ENCODE measurements at regions not wholly inside any gene's neighbourhood (a gene's known extent, or its start where the extent isn't known, plus 50 kb on each side); places are given as distances from the start of the nearest gene placed in this dataset.
A peak's percentile ranks its signal among the peaks of the same experiment; 100 is the strongest.

- no peak overlapping the region for H3K4me3 Mint-ChIP-seq (ENCODE audit: unreplicated experiment)
- H3K27ac Mint-ChIP-seq (ENCODE audit: low read depth, unreplicated experiment): no peak overlapping the region
- no peak for DNase-seq (ENCODE audit: unreplicated experiment)
- POLR2A ChIA-PET: no interaction called here
- H3K27me3 Mint-ChIP-seq (ENCODE audit: insufficient read depth, unreplicated experiment): peaks cover 42% of the 10 kb centered on the region
- CTCF ChIA-PET: no interaction called here
- BruUV-seq (replicated peaks): no TSS peak
- H3K9me3 Mint-ChIP-seq (ENCODE audit: unreplicated experiment): no peaks in the 10 kb centered on the region
- intact Hi-C loops (cut with micrococcal nuclease): no loop called here
- H3K4me1 Mint-ChIP-seq (ENCODE audit: insufficient read depth, unreplicated experiment): no peaks in the 10 kb centered on the region
- H3K36me3 Mint-ChIP-seq (ENCODE audit: insufficient read depth, unreplicated experiment): no peaks in the 10 kb centered on the region
- TF ChIP-seq CTCF (IDR thresholded peaks at IDR 0.05; ENCODE audit: unreplicated experiment): no peak
Measured at GRCh38 chr14:94876306-94876705, 106.4 kb upstream of the GSC start.

GRCh38 chr14:94875256-94875655 is 105.3 kb upstream of the GSC start:
- no peak overlapping the region for H3K4me3 Mint-ChIP-seq (ENCODE audit: unreplicated experiment)
- H3K36me3 Mint-ChIP-seq (ENCODE audit: insufficient read depth, unreplicated experiment): no peaks in the 10 kb centered on the region
- ChIA-PET CTCF (interaction anchor here (0.5 kb wide), 1 partner anchor 10 kb away, joined by 3 read pairs; no protein-coding TSS in a partner anchor), POLR2A (interaction anchor here (1.2 kb wide), 1 partner anchor 25 kb away, joined by 3 read pairs; no protein-coding TSS in a partner anchor)
- no peak overlapping the region for H3K27ac Mint-ChIP-seq (ENCODE audit: low read depth, unreplicated experiment)
- DNase-seq (ENCODE audit: unreplicated experiment): no peak
- H3K27me3 Mint-ChIP-seq (ENCODE audit: insufficient read depth, unreplicated experiment): peaks cover 53% of the 10 kb centered on the region
- intact Hi-C loops (cut with micrococcal nuclease): no loop called here
- no peaks in the 10 kb centered on the region for H3K9me3 Mint-ChIP-seq (ENCODE audit: unreplicated experiment)
- TF ChIP-seq CTCF (IDR thresholded peaks at IDR 0.05; ENCODE audit: unreplicated experiment): no peak
- no peaks in the 10 kb centered on the region for H3K4me1 Mint-ChIP-seq (ENCODE audit: insufficient read depth, unreplicated experiment)
- BruUV-seq (replicated peaks): no TSS peak

GRCh38 chr14:94868772-94869072 is 98.8 kb upstream of the GSC start:
- H3K27me3 Mint-ChIP-seq (ENCODE audit: insufficient read depth, unreplicated experiment): peaks cover 50% of the 10 kb centered on the region
- TF ChIP-seq CTCF (IDR thresholded peaks at IDR 0.05; ENCODE audit: unreplicated experiment): no peak
- no peaks in the 10 kb centered on the region for H3K4me1 Mint-ChIP-seq (ENCODE audit: insufficient read depth, unreplicated experiment)
- BruUV-seq (replicated peaks): no TSS peak
- no peak overlapping the region for H3K27ac Mint-ChIP-seq (ENCODE audit: low read depth, unreplicated experiment)
- ChIA-PET CTCF (interaction anchor here (0.6 kb wide), 1 partner anchor 574 kb away, joined by 3 read pairs; no protein-coding TSS in a partner anchor), POLR2A (no interaction called here)
- intact Hi-C loops (cut with micrococcal nuclease): no loop called here
- no peaks in the 10 kb centered on the region for H3K36me3 Mint-ChIP-seq (ENCODE audit: insufficient read depth, unreplicated experiment)
- H3K9me3 Mint-ChIP-seq (ENCODE audit: unreplicated experiment): no peaks in the 10 kb centered on the region
- no peak overlapping the region for H3K4me3 Mint-ChIP-seq (ENCODE audit: unreplicated experiment)
- DNase-seq (ENCODE audit: unreplicated experiment): no peak

GRCh38 chr14:94867946-94868771 is 98.2 kb upstream of the GSC start:
- Mint-ChIP-seq H3K27ac (ENCODE audit: low read depth, unreplicated experiment) (no peak overlapping the region), H3K36me3 (ENCODE audit: insufficient read depth, unreplicated experiment) (no peaks in the 10 kb centered on the region), H3K9me3 (ENCODE audit: unreplicated experiment) (no peaks in the 10 kb centered on the region), H3K4me1 (ENCODE audit: insufficient read depth, unreplicated experiment) (no peaks in the 10 kb centered on the region), H3K27me3 (ENCODE audit: insufficient read depth, unreplicated experiment) (peaks cover 50% of the 10 kb centered on the region), H3K4me3 (ENCODE audit: unreplicated experiment) (no peak overlapping the region)
- CTCF ChIA-PET: interaction anchor here (0.6 kb wide), 1 partner anchor 574 kb away, joined by 3 read pairs; no protein-coding TSS in a partner anchor
- POLR2A ChIA-PET: no interaction called here
- peak; percentile 5 for DNase-seq (ENCODE audit: unreplicated experiment)
- no peak for TF ChIP-seq CTCF (IDR thresholded peaks at IDR 0.05; ENCODE audit: unreplicated experiment)
- no TSS peak for BruUV-seq (replicated peaks)
- intact Hi-C loops (cut with micrococcal nuclease): no loop called here
